ENCODE measurements at regions not wholly inside any gene's neighbourhood (a gene's known extent, or its start where the extent isn't known, plus 50 kb on each side); places are given as distances from the start of the nearest gene placed in this dataset.

DNA sequence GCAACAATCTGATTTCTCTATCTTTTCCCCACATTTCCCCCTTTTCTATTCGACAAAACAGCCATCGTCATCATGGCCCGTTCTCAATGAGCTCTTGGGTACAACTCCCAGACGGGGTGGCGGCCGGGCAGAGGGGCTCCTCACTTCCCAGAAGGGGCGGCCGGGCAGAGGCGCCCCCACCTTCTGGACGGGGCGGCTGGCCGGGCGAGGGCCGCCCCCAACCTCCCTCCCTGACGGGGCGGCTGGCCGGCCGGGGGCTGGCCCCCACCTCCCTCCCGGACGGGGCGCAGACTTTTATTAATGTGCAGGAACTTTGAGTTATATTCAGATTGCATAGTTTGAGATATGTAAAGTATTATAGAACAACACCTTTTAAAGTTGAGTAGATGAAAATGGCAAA, 64.4 kb upstream of the HPGD start:
- no peak for DNase-seq (ENCODE audit: low spot score)

GRCh38 chr4:174583056-174583455, 60.8 kb upstream of the HPGD start:
- DNase-seq (ENCODE audit: low spot score) = no peak

DNA sequence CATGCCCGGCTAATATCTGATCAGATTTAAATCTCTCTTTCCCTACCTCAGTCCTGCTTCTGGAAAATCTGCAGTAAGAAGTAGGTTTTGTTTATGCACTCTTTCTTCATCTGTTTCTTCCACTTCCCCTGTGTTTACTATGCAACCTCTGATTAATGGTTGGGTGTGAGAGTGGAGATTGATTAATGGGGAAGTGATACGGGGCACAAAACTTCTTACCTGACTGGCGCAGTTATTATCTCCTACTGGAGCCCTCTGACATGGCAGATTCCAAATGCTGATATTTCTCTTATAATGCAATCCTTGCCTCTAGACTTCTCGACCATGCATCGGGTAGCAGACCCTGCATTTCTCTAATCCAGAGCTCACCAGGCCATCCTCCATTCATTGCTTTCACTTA, 60.2 kb upstream of the HPGD start:
- no peak for DNase-seq (ENCODE audit: low spot score)

- no peak for DNase-seq (ENCODE audit: low spot score)
Observed at GRCh38 chr4:174581901-174582300, 59.6 kb upstream of the HPGD start.

DNA sequence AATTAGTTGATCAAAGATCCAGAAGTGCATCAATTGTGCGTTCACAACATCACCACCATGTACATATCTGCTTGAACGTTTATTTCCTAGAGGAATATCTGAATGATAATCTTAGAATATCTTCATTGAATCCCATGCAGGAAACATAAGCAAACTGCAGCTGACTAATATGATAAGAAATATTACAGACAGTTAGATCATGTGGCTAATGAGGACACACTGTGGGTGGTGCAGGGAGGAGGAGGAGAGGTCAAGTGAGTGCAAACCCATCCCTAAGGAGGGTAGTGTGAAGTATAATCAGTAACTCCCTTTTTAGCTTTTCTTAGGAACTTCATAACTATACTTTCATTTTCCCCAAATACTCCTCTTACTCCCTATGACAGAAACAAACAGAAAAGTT, 58.3 kb upstream of the HPGD start:
- DNase-seq (ENCODE audit: low spot score) = no peak

- no peak for DNase-seq (ENCODE audit: low spot score)
Observed at GRCh38 chr4:174579421-174579820, 57.1 kb upstream of the HPGD start.

GRCh38 chr4:174578366-174578765, 56.1 kb upstream of the HPGD start:
- peak; percentile 25 for DNase-seq (ENCODE audit: low spot score)

GRCh38 chr4:174575436-174575835, 53.1 kb upstream of the HPGD start:
- DNase-seq (ENCODE audit: low spot score) = no peak
